PC-9 (cell line): ENCODE measurements at regions not wholly inside any gene's neighbourhood (a gene's known extent, or its start where the extent isn't known, plus 50 kb on each side); places are given as distances from the start of the nearest gene placed in this dataset.

Experiments used
- BruUV-seq: library from RNA; stranded (reverse); fragments of 400-500 nt; replicated peaks from 2 replicates; lab custom pipeline; 2021; lab: Mats Ljungman, UMichigan
- CTCF ChIA-PET: fragments of 300-600 bp; sonication (Branson Sonifier 250); formaldehyde crosslinking; loops from one replicate; lab custom pipeline; 2022; ENCODE audit warnings: antibody characterized with exemption; lab: Charles Lee
- POLR2A ChIA-PET: fragments of 300-600 bp; sonication (Branson Sonifier 250); formaldehyde crosslinking; loops from one replicate; lab custom pipeline; 2022; ENCODE audit warnings: antibody characterized with exemption; ENCODE audit not compliant: unreplicated experiment; lab: Charles Lee
- DNase-seq, 2 experiments: peaks; one replicate each; pipeline versions ENCODE4 v3.0.0 to v3.0.0-alpha.2; 2015 to 2022; ENCODE audit warnings: mixed read lengths in 1 of 2
- H2AFZ ChIP-seq: fragments of 200-600 bp; sonication (generic); 2 replicates; pipeline ENCODE4 v1.8.1; 2017; ENCODE audit warnings: antibody characterized with exemption
- H3F3A ChIP-seq: fragments of 200-600 bp; sonication (generic); 2 replicates; pipeline ENCODE4 v1.8.1; 2017; ENCODE audit warnings: antibody characterized with exemption, mild to moderate bottlenecking, low read depth; ENCODE audit not compliant: insufficient read depth
- H3K27ac ChIP-seq: fragments of 200-600 bp; sonication (generic); 2 replicates; pipeline ENCODE4 v1.6.1; 2016; ENCODE audit warnings: mixed run types
- H3K27me3 ChIP-seq: fragments of 200-600 bp; sonication (generic); 2 replicates; pipeline ENCODE4 v1.6.1; 2016; ENCODE audit warnings: low read depth, mixed run types; ENCODE audit not compliant: insufficient read depth
- H3K36me3 ChIP-seq: fragments of 200-600 bp; sonication (generic); 2 replicates; pipeline ENCODE4 v1.6.1; 2016; ENCODE audit warnings: low read depth, mixed run types
- H3K4me1 ChIP-seq: fragments of 200-600 bp; sonication (generic); replicated peaks from 2 replicates; pipeline ENCODE4 v1.6.1; 2016; ENCODE audit warnings: mixed run types; ENCODE audit not compliant: insufficient read depth
- H3K4me2 ChIP-seq: fragments of 200-600 bp; sonication (generic); 2 replicates; pipeline ENCODE4 v1.6.1; 2017; ENCODE audit warnings: mixed run types
- H3K4me3 ChIP-seq: fragments of 200-600 bp; sonication (generic); 2 replicates; pipeline ENCODE4 v1.6.1; 2016; ENCODE audit warnings: mixed run types
- H3K79me2 ChIP-seq: fragments of 200-600 bp; sonication (generic); 2 replicates; pipeline ENCODE4 v1.6.1; 2017; ENCODE audit warnings: low read depth, mixed run types
- H3K9me2 ChIP-seq: fragments of 200-600 bp; sonication (generic); 2 replicates; pipeline ENCODE4 v1.8.1; 2017; ENCODE audit warnings: mild to moderate bottlenecking; ENCODE audit not compliant: insufficient read depth
- H3K9me3 ChIP-seq: fragments of 200-600 bp; sonication (generic); 2 replicates; pipeline ENCODE4 v1.8.1; 2016; ENCODE audit warnings: low read depth; ENCODE audit not compliant: insufficient read depth
- H4K20me1 ChIP-seq: fragments of 200-600 bp; sonication (generic); 2 replicates; pipeline ENCODE4 v1.8.1; 2017; ENCODE audit not compliant: insufficient read depth
- EZH2 ChIP-seq: fragments of 200-600 bp; sonication (generic); IDR thresholded peaks from 2 replicates; pipeline ENCODE4 v1.8.0; 2017; ENCODE audit warnings: antibody characterized with exemption, low read depth
- intact Hi-C: fragments of 100-400 bp; cut with micrococcal nuclease; formaldehyde crosslinking; loops from one replicate; pipeline ENCODE4 v1.10.0; 2022; ENCODE audit not compliant: unreplicated experiment
- TF ChIP-seq, protein P1 (sequence below): fragments of 200-600 bp; sonication (generic); conservative IDR thresholded peaks from 2 replicates; pipeline ENCODE4 v1.6.1; 2017; ENCODE audit warnings: mixed run types, antibody characterized with exemption, mild to moderate bottlenecking, moderate library complexity

- DNase-seq: no peak
- ChIA-PET CTCF (no interaction called here), POLR2A (no interaction called here)
- Histone ChIP-seq H3K9me3 (no peaks in the 10 kb centered on the region), H3K4me1 (peaks cover 20% of the 10 kb centered on the region), H3K27ac (no peak overlapping the region), H2AFZ (no peak overlapping the region), H3K79me2 (no peaks in the 10 kb centered on the region), H3K27me3 (no peaks in the 10 kb centered on the region), H3K4me2 (no peak overlapping the region), H3K9me2 (no peaks in the 10 kb centered on the region), H4K20me1 (no peaks in the 10 kb centered on the region), H3F3A (no peaks in the 10 kb centered on the region), H3K36me3 (no peaks in the 10 kb centered on the region), H3K4me3 (no peak overlapping the region)
- BruUV-seq: no TSS peak
- TF ChIP-seq, protein P1, sequence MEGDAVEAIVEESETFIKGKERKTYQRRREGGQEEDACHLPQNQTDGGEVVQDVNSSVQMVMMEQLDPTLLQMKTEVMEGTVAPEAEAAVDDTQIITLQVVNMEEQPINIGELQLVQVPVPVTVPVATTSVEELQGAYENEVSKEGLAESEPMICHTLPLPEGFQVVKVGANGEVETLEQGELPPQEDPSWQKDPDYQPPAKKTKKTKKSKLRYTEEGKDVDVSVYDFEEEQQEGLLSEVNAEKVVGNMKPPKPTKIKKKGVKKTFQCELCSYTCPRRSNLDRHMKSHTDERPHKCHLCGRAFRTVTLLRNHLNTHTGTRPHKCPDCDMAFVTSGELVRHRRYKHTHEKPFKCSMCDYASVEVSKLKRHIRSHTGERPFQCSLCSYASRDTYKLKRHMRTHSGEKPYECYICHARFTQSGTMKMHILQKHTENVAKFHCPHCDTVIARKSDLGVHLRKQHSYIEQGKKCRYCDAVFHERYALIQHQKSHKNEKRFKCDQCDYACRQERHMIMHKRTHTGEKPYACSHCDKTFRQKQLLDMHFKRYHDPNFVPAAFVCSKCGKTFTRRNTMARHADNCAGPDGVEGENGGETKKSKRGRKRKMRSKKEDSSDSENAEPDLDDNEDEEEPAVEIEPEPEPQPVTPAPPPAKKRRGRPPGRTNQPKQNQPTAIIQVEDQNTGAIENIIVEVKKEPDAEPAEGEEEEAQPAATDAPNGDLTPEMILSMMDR: no peak
- no peak for TF ChIP-seq EZH2
- intact Hi-C loops: no loop called here
Observed at GRCh38 chr11:69972351-69972802, 105.7 kb upstream of the ANO1 start.

DNA sequence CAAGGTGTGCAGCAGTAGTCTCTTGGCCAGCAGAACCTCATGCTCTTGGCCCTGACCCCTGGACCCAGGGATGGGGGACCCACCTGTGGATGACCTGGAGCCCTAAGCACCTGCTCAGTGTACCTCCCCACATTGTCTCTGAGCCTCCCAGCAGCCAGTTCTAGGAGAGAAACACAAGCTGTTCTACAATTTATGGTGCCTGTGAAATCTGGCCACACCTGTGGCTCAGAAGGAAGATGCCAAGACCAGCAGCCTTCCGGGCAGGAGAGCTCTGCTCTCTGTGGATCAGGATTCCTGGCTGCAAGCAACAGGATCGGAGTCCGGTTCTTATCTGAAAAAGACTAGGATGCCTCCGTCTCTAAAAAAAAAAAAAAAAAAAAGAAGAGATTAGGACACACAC is 103.6 kb upstream of the ANO1 start:
- CTCF ChIA-PET: no interaction called here

DNA sequence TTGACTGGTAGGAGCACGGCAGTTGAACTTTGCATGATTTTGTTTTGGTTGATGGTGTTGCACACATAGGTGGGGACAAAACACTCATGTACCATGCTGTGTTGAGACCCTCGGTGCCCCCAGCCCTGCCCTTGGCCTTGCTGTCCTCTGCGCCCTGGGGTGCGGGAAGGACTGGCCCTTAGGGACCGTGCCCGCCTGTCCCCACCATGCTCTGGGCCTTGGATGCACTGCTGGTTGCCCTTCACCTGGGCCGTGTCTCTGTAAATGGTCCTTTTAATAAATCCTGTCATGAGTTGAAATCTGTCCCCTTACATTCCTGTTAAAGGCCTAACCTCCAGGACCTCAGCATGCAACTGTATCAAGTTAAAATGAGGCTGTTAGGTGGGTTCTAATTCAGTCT is 102.3 kb upstream of the ANO1 start:
- H3K36me3 ChIP-seq: no peaks in the 10 kb centered on the region
- H2AFZ ChIP-seq: no peak overlapping the region
- no peaks in the 10 kb centered on the region; the same call in 1 of the 2 replicates for H3F3A ChIP-seq
- ChIA-PET POLR2A (no interaction called here), CTCF (no interaction called here)
- no peaks in the 10 kb centered on the region for H3K27me3 ChIP-seq
- no TSS peak for BruUV-seq
- intact Hi-C loops: no loop called here
- H3K4me1 ChIP-seq: peaks cover 6% of the 10 kb centered on the region
- H3K79me2 ChIP-seq: no peaks in the 10 kb centered on the region
- H3K4me2 ChIP-seq: no peak overlapping the region
- H3K9me2 ChIP-seq: no peaks in the 10 kb centered on the region
- H4K20me1 ChIP-seq: no peaks in the 10 kb centered on the region
- H3K9me3 ChIP-seq: no peaks in the 10 kb centered on the region
- TF ChIP-seq, protein P1: no peak
- no peak for TF ChIP-seq EZH2
- no peak overlapping the region for H3K4me3 ChIP-seq
- H3K27ac ChIP-seq: no peak overlapping the region
- DNase-seq: no peak

More for the DNA sequence above, 103.6 kb upstream of the ANO1 start:
- intact Hi-C loops: no loop called here
- Histone ChIP-seq H3K9me3 (no peaks in the 10 kb centered on the region), H3K4me2 (no peak overlapping the region), H3K79me2 (no peaks in the 10 kb centered on the region), H2AFZ (no peak overlapping the region), H3K4me3 (no peak overlapping the region), H4K20me1 (no peaks in the 10 kb centered on the region), H3K4me1 (peaks cover 11% of the 10 kb centered on the region), H3K36me3 (no peaks in the 10 kb centered on the region), H3K9me2 (no peaks in the 10 kb centered on the region), H3F3A (no peaks in the 10 kb centered on the region; the same call in 1 of the 2 replicates), H3K27me3 (no peaks in the 10 kb centered on the region), H3K27ac (no peak overlapping the region)
- POLR2A ChIA-PET: interaction anchor here (0.7 kb wide), 1 partner anchor 1775 kb away, joined by 3 read pairs; no protein-coding TSS in a partner anchor
- no peak for DNase-seq
- no TSS peak for BruUV-seq
- TF ChIP-seq, protein P1: no peak
